GM12892 (cell line): ENCODE measurements at regions not wholly inside any gene's neighbourhood (a gene's known extent, or its start where the extent isn't known, plus 50 kb on each side); places are given as distances from the start of the nearest gene placed in this dataset.
A peak's percentile ranks its signal among the peaks of the same experiment; 100 is the strongest.

Experiments
- DNase-seq: peaks from one replicate; pipeline ENCODE4 v3.0.0; 2011; ENCODE audit not compliant: insufficient read length
- FAIRE-seq: peaks from 2 replicates; lab custom pipeline; 2011; peaks lifted over from hg19 to GRCh38; lab: Jason Lieb, UNC
- POLR2A ChIP-seq: IDR thresholded peaks from 2 replicates; pipeline ENCODE4 v1.6.1; 2011; ENCODE audit warnings: low read depth, low read length, control low read depth
- POLR2AphosphoS5 ChIP-seq: IDR thresholded peaks from 2 replicates; pipeline ENCODE4 v1.6.1; 2011; ENCODE audit warnings: low read depth, low read length, control low read depth
- TAF1 ChIP-seq: IDR thresholded peaks from 2 replicates; pipeline ENCODE4 v1.6.1; 2011; ENCODE audit warnings: low read depth, mild to moderate bottlenecking, control low read depth, low read length, borderline replicate concordance

- FAIRE-seq: no peak
- DNase-seq: no peak
- TF ChIP-seq POLR2A: no peak
- TF ChIP-seq POLR2AphosphoS5: no peak
- TF ChIP-seq TAF1: no peak
These were observed 149.0 kb upstream of the STEAP4 start for GRCh38 chr7:88455696-88456095.

GRCh38 chr7:88452646-88453045 is 146.0 kb upstream of the STEAP4 start:
- TF ChIP-seq TAF1: no peak
- no peak for TF ChIP-seq POLR2AphosphoS5
- no peak for TF ChIP-seq POLR2A
- FAIRE-seq (no peak), DNase-seq (no peak)

- FAIRE-seq (no peak), DNase-seq (no peak)
- TF ChIP-seq POLR2AphosphoS5 (no peak), TAF1 (no peak), POLR2A (no peak)
These were observed 144.2 kb upstream of the STEAP4 start for GRCh38 chr7:88450874-88451273.

- DNase-seq (no peak), FAIRE-seq (no peak)
- TF ChIP-seq POLR2A (no peak), TAF1 (no peak), POLR2AphosphoS5 (no peak)
These were observed 142.7 kb upstream of the STEAP4 start for GRCh38 chr7:88449410-88449809.

GRCh38 chr7:88442413-88442812 is 135.7 kb upstream of the STEAP4 start:
- DNase-seq (no peak), FAIRE-seq (no peak)
- TF ChIP-seq POLR2A: no peak
- no peak for TF ChIP-seq TAF1
- TF ChIP-seq POLR2AphosphoS5: no peak

- TF ChIP-seq TAF1 (no peak), POLR2AphosphoS5 (no peak), POLR2A (no peak)
- DNase-seq: no peak
- FAIRE-seq: no peak
These were observed 130.4 kb upstream of the STEAP4 start for GRCh38 chr7:88437132-88437531.

GRCh38 chr7:88432301-88432700 is 125.6 kb upstream of the STEAP4 start:
- DNase-seq (no peak), FAIRE-seq (no peak)
- TF ChIP-seq POLR2AphosphoS5 (no peak), TAF1 (no peak), POLR2A (no peak)

- no peak for TF ChIP-seq TAF1
- TF ChIP-seq POLR2AphosphoS5: no peak
- no peak for TF ChIP-seq POLR2A
- FAIRE-seq (no peak), DNase-seq (no peak)
These were observed 125.2 kb upstream of the STEAP4 start for GRCh38 chr7:88431882-88432281.

GRCh38 chr7:88429382-88429781 is 122.7 kb upstream of the STEAP4 start:
- FAIRE-seq (no peak), DNase-seq (no peak)
- TF ChIP-seq POLR2AphosphoS5 (no peak), TAF1 (no peak), POLR2A (no peak)

GRCh38 chr7:88402529-88402928 is 95.8 kb upstream of the STEAP4 start:
- TF ChIP-seq POLR2AphosphoS5: no peak
- TF ChIP-seq POLR2A: no peak
- no peak for TF ChIP-seq TAF1
- DNase-seq (no peak), FAIRE-seq (no peak)

GRCh38 chr7:88401009-88401623 is 94.4 kb upstream of the STEAP4 start:
- FAIRE-seq: peak; percentile 44
- no peak for TF ChIP-seq POLR2AphosphoS5
- no peak for TF ChIP-seq POLR2A
- DNase-seq: no peak

GRCh38 chr7:88399696-88400240 is 93.1 kb upstream of the STEAP4 start:
- no peak for TF ChIP-seq POLR2AphosphoS5
- TF ChIP-seq TAF1: no peak
- TF ChIP-seq POLR2A: no peak
- no peak for DNase-seq
- FAIRE-seq: no peak
